H1 (cell line): ENCODE measurements at regions not wholly inside any gene's neighbourhood (a gene's known extent, or its start where the extent isn't known, plus 50 kb on each side); places are given as distances from the start of the nearest gene placed in this dataset.

Experiments
- CTCF ChIA-PET: fragments of 300-600 bp; sonication (Branson Sonifier 250); formaldehyde crosslinking; loops from one replicate; lab custom pipeline; 2021; ENCODE audit not compliant: partially characterized antibody; lab: Charles Lee
- POLR2A ChIA-PET: fragments of 300-600 bp; sonication (Branson Sonifier 250); formaldehyde crosslinking; loops from one replicate; lab custom pipeline; 2021; ENCODE audit warnings: inconsistent platforms; ENCODE audit not compliant: partially characterized antibody; lab: Charles Lee
- DNase-seq, 2 experiments: peaks; one replicate each; pipeline versions ENCODE4 v3.0.0 to v3.0.0-alpha.2; 2010 to 2022; ENCODE audit warnings: low spot score in 2 of 2, low read depth in 1 of 2, mixed read lengths in 1 of 2
- FAIRE-seq: peaks from 2 replicates; lab custom pipeline; 2011; peaks lifted over from hg19 to GRCh38; lab: Jason Lieb, UNC
- H2AFZ ChIP-seq: 2 replicates; pipeline ENCODE4 v1.8.1; 2012; ENCODE audit warnings: low read length, inconsistent platforms
- H2AK5ac ChIP-seq: 2 replicates; pipeline ENCODE4 v1.6.1; 2013; ENCODE audit warnings: low read depth, low read length
- H2BK120ac ChIP-seq: replicated peaks from 2 replicates; pipeline ENCODE3; 2013; ENCODE audit warnings: low read depth, low read length, inconsistent platforms
- H2BK12ac ChIP-seq: 2 replicates; pipeline ENCODE4 v1.6.1; 2013; ENCODE audit warnings: low read depth, low read length
- H2BK15ac ChIP-seq: 2 replicates; pipeline ENCODE4 v1.6.1; 2013; ENCODE audit warnings: low read length
- H2BK20ac ChIP-seq: 2 replicates; pipeline ENCODE4 v1.6.1; 2013; ENCODE audit warnings: low read length
- H2BK5ac ChIP-seq: 2 replicates; pipeline ENCODE4 v1.6.1; 2013; ENCODE audit warnings: low read depth, low read length
- H3K14ac ChIP-seq: 2 replicates; pipeline ENCODE4 v1.6.1; 2013; ENCODE audit warnings: inconsistent platforms; ENCODE audit not compliant: insufficient read length
- H3K18ac ChIP-seq: 2 replicates; pipeline ENCODE4 v1.6.1; 2013; ENCODE audit warnings: low read length; ENCODE audit errors: extremely low read depth
- H3K23ac ChIP-seq: 2 replicates; pipeline ENCODE4 v1.6.1; 2013; ENCODE audit warnings: inconsistent platforms; ENCODE audit not compliant: insufficient read length
- H3K23me2 ChIP-seq: 2 replicates; pipeline ENCODE4 v1.6.1; 2013; ENCODE audit warnings: low read depth, low read length
- H3K27ac ChIP-seq: 2 replicates; pipeline ENCODE4 v1.6.1; 2011; ENCODE audit warnings: low read depth, low read length, inconsistent platforms
- H3K27me3 ChIP-seq, 4 experiments: replicated peaks in 1 of 4; 1 replicate in 1 of 4; 2 replicates in 3 of 4; pipeline versions ENCODE4 v1.6.1 to v1.8.1; 2011 to 2013; ENCODE audit warnings: low read length in 3 of 4, mild to moderate bottlenecking in 3 of 4, inconsistent platforms in 2 of 4, mixed read lengths in 2 of 4, moderate library complexity in 1 of 4; ENCODE audit not compliant: control insufficient read depth in 3 of 4, insufficient read depth in 3 of 4; ENCODE audit errors: extremely low read depth in 1 of 4
- H3K36me3 ChIP-seq, 4 experiments: 2 replicates each; pipeline versions ENCODE4 v1.6.1 to v1.8.1; 2011 to 2013; ENCODE audit warnings: mild to moderate bottlenecking in 4 of 4, low read length in 3 of 4, moderate library complexity in 2 of 4, control low read depth in 1 of 4, inconsistent platforms in 1 of 4; ENCODE audit not compliant: insufficient read depth in 4 of 4, control insufficient read depth in 2 of 4
- H3K4ac ChIP-seq: replicated peaks from 2 replicates; pipeline ENCODE3; 2013; ENCODE audit warnings: low read length, low read depth, mixed read lengths, inconsistent platforms; ENCODE audit not compliant: insufficient read length
- H3K4me1 ChIP-seq, 4 experiments: replicated peaks in 1 of 4; 1 replicate in 1 of 4; 2 replicates in 3 of 4; pipeline versions ENCODE4 v1.6.1 to v1.8.1; 2011 to 2013; ENCODE audit warnings: low read length in 3 of 4, inconsistent platforms in 2 of 4, mixed read lengths in 1 of 4; ENCODE audit not compliant: insufficient read depth in 4 of 4, control insufficient read depth in 3 of 4
- H3K4me2 ChIP-seq, 2 experiments: 2 replicates each; pipeline versions ENCODE4 v1.6.1 to v1.8.1; 2011 to 2013; ENCODE audit warnings: low read depth in 2 of 2, low read length in 2 of 2, control low read depth in 1 of 2, inconsistent platforms in 1 of 2, mild to moderate bottlenecking in 1 of 2; ENCODE audit not compliant: insufficient read depth in 1 of 2
- H3K4me3 ChIP-seq, 4 experiments: fragments of 200-600, 300-600 bp in 1 of 4; sonication (generic), shearing (Covaris generic), sonication (Bioruptor Twin) in 1 of 4; 2 replicates each; pipeline versions ENCODE4 v1.5.1 to v1.8.1; 2011 to 2016; ENCODE audit warnings: low read length in 4 of 4, low read depth in 3 of 4, control low read depth in 2 of 4, inconsistent platforms in 2 of 4, mild to moderate bottlenecking in 2 of 4, mixed read lengths in 1 of 4, moderate library complexity in 1 of 4; ENCODE audit not compliant: insufficient read depth in 2 of 4; ENCODE audit errors: extremely low read depth in 1 of 4
- H3K56ac ChIP-seq: replicated peaks from 2 replicates; pipeline ENCODE3; 2013; ENCODE audit warnings: low read depth, mild to moderate bottlenecking, mixed read lengths, low read length, inconsistent platforms; ENCODE audit not compliant: insufficient read length
- H3K79me1 ChIP-seq: 2 replicates; pipeline ENCODE4 v1.6.1; 2013; ENCODE audit warnings: low read depth, low read length, control low read depth
- H3K79me2 ChIP-seq, 2 experiments: 2 replicates each; pipeline versions ENCODE4 v1.6.1 to v1.8.1; 2012 to 2013; ENCODE audit warnings: low read length in 2 of 2, mild to moderate bottlenecking in 2 of 2, inconsistent platforms in 1 of 2; ENCODE audit not compliant: insufficient read depth in 2 of 2, control insufficient read depth in 1 of 2
- H3K9ac ChIP-seq, 4 experiments: replicated peaks in 1 of 4; 1 replicate in 1 of 4; 2 replicates in 3 of 4; pipeline versions ENCODE4 v1.6.1 to v1.8.1; 2011 to 2013; ENCODE audit warnings: low read depth in 3 of 4, low read length in 3 of 4, control low read depth in 2 of 4, mild to moderate bottlenecking in 2 of 4, moderate library complexity in 2 of 4, inconsistent platforms in 1 of 4; ENCODE audit errors: extremely low read depth in 1 of 4
- H3K9me3 ChIP-seq, 2 experiments: 2 replicates each; pipeline versions ENCODE4 v1.6.1 to v1.8.1; 2012 to 2013; ENCODE audit warnings: mild to moderate bottlenecking in 2 of 2, moderate library complexity in 2 of 2, control low read depth in 1 of 2, inconsistent platforms in 1 of 2, low read depth in 1 of 2, low read length in 1 of 2, mixed read lengths in 1 of 2; ENCODE audit not compliant: insufficient read depth in 2 of 2
- H4K20me1 ChIP-seq, 2 experiments: replicated peaks in 1 of 2; 2 replicates each; pipeline versions ENCODE3 to v1.8.1; 2011 to 2013; ENCODE audit warnings: inconsistent platforms in 2 of 2, low read length in 2 of 2, mild to moderate bottlenecking in 1 of 2; ENCODE audit not compliant: insufficient read depth in 2 of 2, control insufficient read depth in 1 of 2
- H4K5ac ChIP-seq: 2 replicates; pipeline ENCODE4 v1.6.1; 2013; ENCODE audit warnings: low read length, low read depth, mixed read lengths, inconsistent platforms; ENCODE audit not compliant: insufficient read length
- H4K8ac ChIP-seq: 2 replicates; pipeline ENCODE4 v1.8.0; 2013; ENCODE audit warnings: mild to moderate bottlenecking, moderate library complexity, low read length, inconsistent platforms; ENCODE audit not compliant: insufficient read depth; ENCODE audit errors: extremely low read depth
- H4K91ac ChIP-seq: replicated peaks from 2 replicates; pipeline ENCODE3; 2013; ENCODE audit warnings: low read length, mixed read lengths, inconsistent platforms; ENCODE audit not compliant: insufficient read length
- CHD2 ChIP-seq: IDR thresholded peaks from 2 replicates; pipeline ENCODE4 v1.6.1; 2012; ENCODE audit warnings: low read length, improper control_type of control experiment
- GTF2F1 ChIP-seq: IDR thresholded peaks from 2 replicates; pipeline ENCODE4 v1.6.1; 2012; ENCODE audit warnings: low read depth, low read length, improper control_type of control experiment, borderline replicate concordance
- PHF8 ChIP-seq: fragments of 200-600 bp; sonication (generic); conservative IDR thresholded peaks from 2 replicates; pipeline ENCODE4 v1.7.1; 2012; ENCODE audit warnings: low read depth, mild to moderate bottlenecking, inconsistent platforms, low read length, moderate library complexity
- POU5F1 ChIP-seq: IDR thresholded peaks from 2 replicates; pipeline ENCODE4 v1.6.1; 2011; ENCODE audit warnings: low read depth, mild to moderate bottlenecking, low read length, moderate library complexity
- WGBS, 2 experiments: shearing (Covaris generic) in 1 of 2; methylation state at CpG; one replicate each; pipeline versions ENCODE4 v1.1.6 to v1.1.7; 2013 to 2015; ENCODE audit warnings: low lambda C conversion rate in 2 of 2, mixed read lengths in 2 of 2, inconsistent platforms in 1 of 2, low coverage in 1 of 2, missing lambda C conversion rate in 1 of 2; ENCODE audit not compliant: insufficient replicate concordance in 2 of 2, insufficient coverage in 1 of 2, insufficient read length in 1 of 2; ENCODE audit errors: extremely low coverage in 1 of 2, missing lambda C conversion rate in 1 of 2; 5-methylcytosine and 5-hydroxymethylcytosine counted together
- TF ChIP-seq, protein P1 (sequence below), 3 experiments: IDR thresholded peaks; 1 replicate in 2 of 3; 2 replicates in 1 of 3; pipeline versions ENCODE4 v1.5.1 to v1.6.1; 2011; ENCODE audit warnings: low read length in 3 of 3, mild to moderate bottlenecking in 3 of 3, inconsistent platforms in 2 of 3, low read depth in 1 of 3, moderate library complexity in 1 of 3; ENCODE audit not compliant: insufficient read depth in 1 of 3; ENCODE audit errors: control extremely low read depth in 1 of 3

DNA sequence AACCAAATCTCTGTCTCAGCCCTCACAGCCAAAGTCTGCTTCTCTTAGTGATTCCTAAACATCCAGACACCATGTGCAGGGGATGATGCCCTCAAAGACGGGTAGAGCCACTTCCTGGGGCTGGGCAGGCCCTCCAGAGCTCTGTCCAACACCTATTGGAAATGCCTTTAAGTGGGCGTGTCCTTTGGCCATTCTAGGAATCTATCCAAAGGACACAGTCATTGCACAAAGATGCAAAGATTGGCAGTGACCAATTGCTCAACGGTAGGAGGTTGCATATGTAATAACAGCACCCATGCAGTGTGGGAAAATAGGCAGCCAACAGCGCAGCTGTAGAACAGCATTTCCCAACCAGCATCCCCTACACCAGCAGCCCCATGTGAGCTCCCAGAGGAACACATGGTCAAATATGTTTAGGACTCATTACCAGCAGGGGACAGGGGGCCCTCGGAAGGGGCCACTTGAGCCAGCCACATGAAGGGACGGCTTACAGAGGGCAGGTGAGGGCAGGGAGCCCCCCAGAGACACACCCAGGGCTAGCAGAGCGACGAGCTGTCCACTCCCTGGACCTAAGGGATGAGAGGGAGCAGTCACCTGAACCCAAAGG is 142.8 kb upstream of the IQSEC1 start:
- no peak overlapping the region for H2BK5ac ChIP-seq
- no peaks in the 10 kb centered on the region for H3K79me1 ChIP-seq
- H4K91ac ChIP-seq = no peak overlapping the region
- ChIA-PET POLR2A (no interaction called here), CTCF (interaction anchor here (0.6 to 3.1 kb wide), 10 partner anchors 14 to 323 kb away, joined by 3 to 20 read pairs (median 4); no protein-coding TSS in a partner anchor)
- H3K4ac ChIP-seq = no peak overlapping the region
- TF ChIP-seq, protein P1, sequence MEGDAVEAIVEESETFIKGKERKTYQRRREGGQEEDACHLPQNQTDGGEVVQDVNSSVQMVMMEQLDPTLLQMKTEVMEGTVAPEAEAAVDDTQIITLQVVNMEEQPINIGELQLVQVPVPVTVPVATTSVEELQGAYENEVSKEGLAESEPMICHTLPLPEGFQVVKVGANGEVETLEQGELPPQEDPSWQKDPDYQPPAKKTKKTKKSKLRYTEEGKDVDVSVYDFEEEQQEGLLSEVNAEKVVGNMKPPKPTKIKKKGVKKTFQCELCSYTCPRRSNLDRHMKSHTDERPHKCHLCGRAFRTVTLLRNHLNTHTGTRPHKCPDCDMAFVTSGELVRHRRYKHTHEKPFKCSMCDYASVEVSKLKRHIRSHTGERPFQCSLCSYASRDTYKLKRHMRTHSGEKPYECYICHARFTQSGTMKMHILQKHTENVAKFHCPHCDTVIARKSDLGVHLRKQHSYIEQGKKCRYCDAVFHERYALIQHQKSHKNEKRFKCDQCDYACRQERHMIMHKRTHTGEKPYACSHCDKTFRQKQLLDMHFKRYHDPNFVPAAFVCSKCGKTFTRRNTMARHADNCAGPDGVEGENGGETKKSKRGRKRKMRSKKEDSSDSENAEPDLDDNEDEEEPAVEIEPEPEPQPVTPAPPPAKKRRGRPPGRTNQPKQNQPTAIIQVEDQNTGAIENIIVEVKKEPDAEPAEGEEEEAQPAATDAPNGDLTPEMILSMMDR (IDR thresholded peaks at IDR 0.05; ENCODE audit: control extremely low read depth in 1 of 3, insufficient read depth in 1 of 3, low read depth in 1 of 3, low read length in 3 of 3) = no peak
- TF ChIP-seq GTF2F1 (no peak), PHF8 (no peak), CHD2 (no peak), POU5F1 (no peak)
- H3K23ac ChIP-seq = no peak overlapping the region
- no peak overlapping the region for H2BK120ac ChIP-seq
- no peak overlapping the region for H3K9ac ChIP-seq
- H3K4me1 ChIP-seq = peaks cover 0 to 10% (median 2%) of the 10 kb centered on the region in 4 experiments; a peak in 3 of 7 replicates
- no peak overlapping the region; the same call in 1 of the 2 replicates for H4K8ac ChIP-seq
- no peaks in the 10 kb centered on the region for H3K9me3 ChIP-seq
- H3K23me2 ChIP-seq = no peaks in the 10 kb centered on the region
- H3K27ac ChIP-seq = no peak overlapping the region
- H3K18ac ChIP-seq = no peak overlapping the region
- 81% methylated on average over 8 of the region's 8 CpGs; no CpG with 5 or more reads in 1 of the 2 experiments for whole genome bisulfite sequencing, 2 experiments
- H2BK12ac ChIP-seq = no peak overlapping the region
- FAIRE-seq = no peak
- H3K4me2 ChIP-seq = no peak overlapping the region
- H3K4me3 ChIP-seq = no peak overlapping the region
- H4K20me1 ChIP-seq = peaks cover 0 to 2% of the 10 kb centered on the region in 2 experiments
- no peak overlapping the region for H2AFZ ChIP-seq
- no peak overlapping the region for H2BK15ac ChIP-seq
- H3K56ac ChIP-seq = no peak overlapping the region
- no peaks in the 10 kb centered on the region for H3K79me2 ChIP-seq
- no peak overlapping the region for H3K14ac ChIP-seq
- no peaks in the 10 kb centered on the region for H3K27me3 ChIP-seq
- H3K36me3 ChIP-seq = no peaks in the 10 kb centered on the region
- no peak overlapping the region for H4K5ac ChIP-seq
- H2AK5ac ChIP-seq = no peak overlapping the region
- H2BK20ac ChIP-seq = no peak overlapping the region
- no peak for DNase-seq
